MM.1S (cell line): ENCODE measurements at regions not wholly inside any gene's neighbourhood (a gene's known extent, or its start where the extent isn't known, plus 50 kb on each side); places are given as distances from the start of the nearest gene placed in this dataset.

Experiments
- DNase-seq: peaks from one replicate; pipeline ENCODE4 v3.0.0-alpha.2; 2015
- H2AFZ ChIP-seq: fragments of 300-600 bp; sonication (generic); 2 replicates; pipeline ENCODE4 v1.6.0; 2016; ENCODE audit warnings: antibody characterized with exemption, low read length
- H3F3A ChIP-seq: fragments of 300-600 bp; sonication (generic); 2 replicates; pipeline ENCODE4 v1.6.1; 2016; ENCODE audit warnings: mild to moderate bottlenecking, antibody characterized with exemption, low read length, moderate library complexity, mixed read lengths; ENCODE audit not compliant: insufficient read depth
- H3K27ac ChIP-seq: fragments of 300-600 bp; sonication (generic); 2 replicates; pipeline ENCODE4 v1.5.1; 2016; ENCODE audit warnings: mild to moderate bottlenecking, low read length
- H3K27me3 ChIP-seq: fragments of 300-600 bp; sonication (generic); replicated peaks from 2 replicates; pipeline ENCODE4 v1.6.0; 2016; ENCODE audit warnings: low read length; ENCODE audit not compliant: insufficient read depth
- H3K36me3 ChIP-seq: fragments of 300-600 bp; sonication (generic); replicated peaks from 2 replicates; pipeline ENCODE4 v1.6.1; 2016; ENCODE audit warnings: mild to moderate bottlenecking, low read length, mixed read lengths; ENCODE audit not compliant: insufficient read depth
- H3K4me1 ChIP-seq: fragments of 300-600 bp; sonication (generic); 2 replicates; pipeline ENCODE4 v1.6.1; 2016; ENCODE audit warnings: low read length, mixed read lengths
- H3K4me2 ChIP-seq: fragments of 300-600 bp; sonication (generic); 2 replicates; pipeline ENCODE4 v1.6.0; 2016; ENCODE audit warnings: low read depth, low read length
- H3K4me3 ChIP-seq: fragments of 300-600 bp; sonication (generic); 2 replicates; pipeline ENCODE4 v1.5.1; 2016; ENCODE audit warnings: low read length, mixed read lengths
- H3K79me2 ChIP-seq: fragments of 300-600 bp; sonication (generic); 2 replicates; pipeline ENCODE4 v1.6.1; 2016; ENCODE audit warnings: mixed run types, low read length, mixed read lengths
- H3K9ac ChIP-seq: fragments of 300-600 bp; sonication (generic); 2 replicates; pipeline ENCODE4 v1.6.1; 2016; ENCODE audit warnings: low read length, mixed read lengths
- H3K9me2 ChIP-seq: fragments of 300-600 bp; sonication (generic); replicated peaks from 2 replicates; pipeline ENCODE4 v1.6.1; 2016; ENCODE audit warnings: mild to moderate bottlenecking, low read length, mixed read lengths; ENCODE audit not compliant: insufficient read depth
- H3K9me3 ChIP-seq: fragments of 300-600 bp; sonication (generic); replicated peaks from 2 replicates; pipeline ENCODE4 v1.6.1; 2016; ENCODE audit warnings: mild to moderate bottlenecking, low read length, mixed read lengths; ENCODE audit not compliant: insufficient read depth
- H4K20me1 ChIP-seq: fragments of 300-600 bp; sonication (generic); 2 replicates; pipeline ENCODE4 v1.6.1; 2016; ENCODE audit warnings: mild to moderate bottlenecking, low read length, moderate library complexity, mixed read lengths; ENCODE audit not compliant: insufficient read depth
- EZH2 ChIP-seq: fragments of 300-600 bp; sonication (generic); optimal IDR thresholded peaks from 2 replicates; pipeline ENCODE3; 2017; ENCODE audit warnings: low read depth, mild to moderate bottlenecking, antibody characterized with exemption, low read length, mixed read lengths
- EZH2phosphoT487 ChIP-seq: fragments of 300-600 bp; sonication (generic); IDR thresholded peaks from 2 replicates; pipeline ENCODE4 v1.6.1; 2018; ENCODE audit warnings: antibody characterized with exemption, low read length
- TF ChIP-seq, protein P1 (sequence below): fragments of 300-600 bp; sonication (generic); IDR thresholded peaks from 2 replicates; pipeline ENCODE4 v1.5.1; 2016; ENCODE audit warnings: antibody characterized with exemption, low read length, mixed read lengths

DNA sequence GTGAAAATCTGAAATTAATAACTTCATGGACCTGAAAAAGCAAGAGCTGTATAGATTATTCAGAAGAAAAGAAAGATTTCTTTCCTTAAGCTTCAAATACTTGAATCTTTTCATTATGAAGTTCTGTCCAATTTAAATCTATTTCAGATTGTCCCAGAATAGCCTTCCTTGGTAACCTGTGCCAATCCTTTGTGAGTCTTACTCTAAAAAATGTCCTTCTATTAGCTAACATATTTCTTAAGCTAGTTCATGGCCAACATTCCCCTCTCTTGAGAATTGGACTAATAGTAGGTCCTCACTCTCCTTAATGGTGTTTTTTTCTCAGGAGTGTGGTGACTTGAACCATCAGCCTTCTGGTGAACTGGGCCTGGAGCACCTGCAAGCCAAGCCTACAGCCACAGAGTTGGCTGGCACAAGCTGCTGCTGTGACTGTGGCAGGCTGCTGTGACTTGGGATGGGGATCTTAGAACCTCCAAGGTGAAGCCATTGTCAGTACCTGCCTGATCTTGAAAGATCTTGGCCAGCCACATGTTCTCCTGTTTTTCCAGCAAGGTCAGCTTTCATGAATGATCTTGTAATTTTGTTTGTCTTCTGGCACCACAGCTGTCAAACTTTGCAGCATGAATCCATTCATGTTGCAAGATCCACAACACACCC is 262.6 kb upstream of the MAP3K1 start:
- H3K9me3 ChIP-seq: no peaks in the 10 kb centered on the region
- no peaks in the 10 kb centered on the region for H4K20me1 ChIP-seq
- H3K27me3 ChIP-seq: no peaks in the 10 kb centered on the region
- no peaks in the 10 kb centered on the region for H3K4me1 ChIP-seq
- no peak for DNase-seq
- no peaks in the 10 kb centered on the region for H3F3A ChIP-seq
- no peaks in the 10 kb centered on the region for H3K79me2 ChIP-seq
- no peak overlapping the region for H3K9ac ChIP-seq
- TF ChIP-seq, protein P1, sequence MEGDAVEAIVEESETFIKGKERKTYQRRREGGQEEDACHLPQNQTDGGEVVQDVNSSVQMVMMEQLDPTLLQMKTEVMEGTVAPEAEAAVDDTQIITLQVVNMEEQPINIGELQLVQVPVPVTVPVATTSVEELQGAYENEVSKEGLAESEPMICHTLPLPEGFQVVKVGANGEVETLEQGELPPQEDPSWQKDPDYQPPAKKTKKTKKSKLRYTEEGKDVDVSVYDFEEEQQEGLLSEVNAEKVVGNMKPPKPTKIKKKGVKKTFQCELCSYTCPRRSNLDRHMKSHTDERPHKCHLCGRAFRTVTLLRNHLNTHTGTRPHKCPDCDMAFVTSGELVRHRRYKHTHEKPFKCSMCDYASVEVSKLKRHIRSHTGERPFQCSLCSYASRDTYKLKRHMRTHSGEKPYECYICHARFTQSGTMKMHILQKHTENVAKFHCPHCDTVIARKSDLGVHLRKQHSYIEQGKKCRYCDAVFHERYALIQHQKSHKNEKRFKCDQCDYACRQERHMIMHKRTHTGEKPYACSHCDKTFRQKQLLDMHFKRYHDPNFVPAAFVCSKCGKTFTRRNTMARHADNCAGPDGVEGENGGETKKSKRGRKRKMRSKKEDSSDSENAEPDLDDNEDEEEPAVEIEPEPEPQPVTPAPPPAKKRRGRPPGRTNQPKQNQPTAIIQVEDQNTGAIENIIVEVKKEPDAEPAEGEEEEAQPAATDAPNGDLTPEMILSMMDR: no peak
- no peak for TF ChIP-seq EZH2
- no peak for TF ChIP-seq EZH2phosphoT487
- no peak overlapping the region for H3K4me3 ChIP-seq
- no peaks in the 10 kb centered on the region for H3K36me3 ChIP-seq
- H2AFZ ChIP-seq: no peak overlapping the region
- H3K27ac ChIP-seq: no peak overlapping the region
- no peak overlapping the region for H3K4me2 ChIP-seq
- no peaks in the 10 kb centered on the region for H3K9me2 ChIP-seq

DNA sequence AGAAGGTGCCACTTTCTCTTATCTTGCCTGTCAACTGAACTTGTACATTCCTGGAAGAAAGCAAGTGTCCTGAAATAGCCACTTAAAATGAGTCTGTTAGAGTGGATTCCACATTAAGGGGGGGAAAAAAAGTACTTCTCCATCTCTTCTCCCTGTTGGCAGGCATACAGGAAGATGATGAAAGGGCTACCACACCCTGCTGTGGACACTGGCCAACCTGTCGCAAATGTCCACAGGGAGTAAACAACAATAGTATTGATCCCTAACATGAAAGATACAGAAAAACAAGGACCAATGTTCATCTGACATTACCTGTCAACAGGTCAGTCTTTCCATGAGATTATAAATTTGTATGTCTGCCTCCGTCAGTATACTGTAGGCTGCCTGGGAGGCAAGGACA is 265.1 kb upstream of the MAP3K1 start:
- no peak overlapping the region for H3K4me2 ChIP-seq
- TF ChIP-seq, protein P1: no peak
- TF ChIP-seq EZH2: no peak
- TF ChIP-seq EZH2phosphoT487: no peak

DNA sequence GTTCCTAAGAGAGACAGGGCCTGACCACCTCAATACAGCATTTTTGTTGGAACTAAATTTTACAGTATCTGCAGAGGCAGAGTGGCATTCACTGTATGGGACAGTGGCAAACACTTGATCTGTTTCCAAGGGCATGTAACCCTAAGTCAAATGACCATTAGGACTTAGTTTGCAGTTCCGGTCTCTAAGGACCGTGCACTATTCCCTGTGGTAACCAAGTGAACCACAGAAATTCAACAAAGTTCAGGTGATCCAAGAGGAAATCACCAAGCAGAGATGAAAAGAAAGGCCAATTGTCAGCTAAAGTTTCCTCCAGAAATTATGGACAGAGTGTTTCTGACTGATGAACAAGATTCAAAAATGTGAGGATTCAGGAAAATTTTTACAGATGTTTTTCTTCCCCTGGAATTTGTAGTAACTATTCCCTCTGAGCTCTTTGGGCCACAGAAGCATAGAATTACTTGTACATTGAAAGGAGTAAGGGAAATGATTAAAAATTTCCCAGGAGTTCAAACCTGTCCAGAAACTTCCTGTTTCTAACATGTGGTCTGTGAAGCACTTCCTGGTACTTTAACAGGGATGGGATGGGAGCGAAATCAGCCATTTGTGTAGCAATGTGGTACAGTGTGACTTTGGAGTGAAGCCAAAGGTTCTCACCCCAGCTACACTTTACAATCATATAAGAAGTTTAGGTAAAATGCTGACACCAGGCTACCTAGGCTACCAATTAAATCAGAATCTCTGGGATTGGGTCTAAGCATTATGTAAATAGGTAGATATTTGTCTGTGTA is 266.1 kb upstream of the MAP3K1 start:
- H3K9me3 ChIP-seq: no peaks in the 10 kb centered on the region
- no peaks in the 10 kb centered on the region for H4K20me1 ChIP-seq
- TF ChIP-seq EZH2: no peak
- no peak for TF ChIP-seq EZH2phosphoT487
- TF ChIP-seq, protein P1: no peak
- no peaks in the 10 kb centered on the region for H3K9me2 ChIP-seq
- H3F3A ChIP-seq: no peaks in the 10 kb centered on the region
- no peaks in the 10 kb centered on the region for H3K36me3 ChIP-seq
- no peak for DNase-seq
- no peak overlapping the region for H3K27ac ChIP-seq
- H3K4me1 ChIP-seq: no peaks in the 10 kb centered on the region
- H3K27me3 ChIP-seq: no peaks in the 10 kb centered on the region
- no peaks in the 10 kb centered on the region for H3K79me2 ChIP-seq
- H3K4me2 ChIP-seq: no peak overlapping the region
- no peak overlapping the region for H3K9ac ChIP-seq
- no peak overlapping the region for H2AFZ ChIP-seq
- H3K4me3 ChIP-seq: no peak overlapping the region

More for the DNA sequence above, 265.1 kb upstream of the MAP3K1 start:
- no peak overlapping the region for H3K4me3 ChIP-seq
- no peaks in the 10 kb centered on the region for H3K36me3 ChIP-seq
- H3K27me3 ChIP-seq: no peaks in the 10 kb centered on the region
- no peaks in the 10 kb centered on the region for H3K9me3 ChIP-seq
- H3K9ac ChIP-seq: no peak overlapping the region
- no peak for DNase-seq
- H4K20me1 ChIP-seq: no peaks in the 10 kb centered on the region
- H3K9me2 ChIP-seq: no peaks in the 10 kb centered on the region
- H3K79me2 ChIP-seq: no peaks in the 10 kb centered on the region
- no peaks in the 10 kb centered on the region for H3F3A ChIP-seq
- H3K27ac ChIP-seq: no peak overlapping the region
- no peak overlapping the region for H2AFZ ChIP-seq
- no peaks in the 10 kb centered on the region for H3K4me1 ChIP-seq
